ENCODE measurements at regions not wholly inside any gene's neighbourhood (a gene's known extent, or its start where the extent isn't known, plus 50 kb on each side); places are given as distances from the start of the nearest gene placed in this dataset.

GRCh38 chr9:106314476-106314875 lies 548.5 kb upstream of the ZNF462 start:
- no peak for TF ChIP-seq SP1 (IDR thresholded peaks at IDR 0.05)
- no peak for TF ChIP-seq LEF1 (IDR thresholded peaks at IDR 0.05; ENCODE audit: borderline replicate concordance)
- TF ChIP-seq SUZ12 (IDR thresholded peaks at IDR 0.05) = no peak
- no peak for TF ChIP-seq HDGF (IDR thresholded peaks at IDR 0.05; ENCODE audit: borderline replicate concordance)
- no peak for TF ChIP-seq TARDBP (IDR thresholded peaks at IDR 0.05)
- no peak for TF ChIP-seq FOXA1 (IDR thresholded peaks at IDR 0.05)
- ChIA-PET POLR2A (no interaction called here), CTCF (no interaction called here)
- no peak for DNase-seq (ENCODE audit: extremely low spot score)

- no peak for DNase-seq (ENCODE audit: extremely low spot score)
- TF ChIP-seq L3MBTL2 (conservative IDR thresholded peaks at IDR 0.05) (no peak), SUZ12 (IDR thresholded peaks at IDR 0.05) (no peak), TARDBP (IDR thresholded peaks at IDR 0.05) (no peak), ARNT (IDR thresholded peaks at IDR 0.05) (no peak), FOXM1 (IDR thresholded peaks at IDR 0.05; ENCODE audit: borderline replicate concordance) (no peak), ZNF384 (IDR thresholded peaks at IDR 0.05) (no peak), CTBP1 (IDR thresholded peaks at IDR 0.05; ENCODE audit: borderline replicate concordance) (no peak), SP1 (IDR thresholded peaks at IDR 0.05) (no peak), FOXA1 (IDR thresholded peaks at IDR 0.05) (no peak), FOXK2 (IDR thresholded peaks at IDR 0.05) (no peak), LEF1 (IDR thresholded peaks at IDR 0.05; ENCODE audit: borderline replicate concordance) (no peak), HDGF (IDR thresholded peaks at IDR 0.05; ENCODE audit: borderline replicate concordance) (no peak), BHLHE40 (IDR thresholded peaks at IDR 0.05; ENCODE audit: borderline replicate concordance) (no peak), NFRKB (IDR thresholded peaks at IDR 0.05) (no peak), ELF4 (IDR thresholded peaks at IDR 0.05) (no peak)
- TF ChIP-seq, protein P1, sequence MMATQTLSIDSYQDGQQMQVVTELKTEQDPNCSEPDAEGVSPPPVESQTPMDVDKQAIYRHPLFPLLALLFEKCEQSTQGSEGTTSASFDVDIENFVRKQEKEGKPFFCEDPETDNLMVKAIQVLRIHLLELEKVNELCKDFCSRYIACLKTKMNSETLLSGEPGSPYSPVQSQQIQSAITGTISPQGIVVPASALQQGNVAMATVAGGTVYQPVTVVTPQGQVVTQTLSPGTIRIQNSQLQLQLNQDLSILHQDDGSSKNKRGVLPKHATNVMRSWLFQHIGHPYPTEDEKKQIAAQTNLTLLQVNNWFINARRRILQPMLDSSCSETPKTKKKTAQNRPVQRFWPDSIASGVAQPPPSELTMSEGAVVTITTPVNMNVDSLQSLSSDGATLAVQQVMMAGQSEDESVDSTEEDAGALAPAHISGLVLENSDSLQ (IDR thresholded peaks at IDR 0.05) = no peak
- ChIA-PET CTCF (interaction anchor here (0.7 kb wide), 1 partner anchor 22 kb away, joined by 3 read pairs; no protein-coding TSS in a partner anchor), POLR2A (no interaction called here)
These were observed 541.4 kb upstream of the ZNF462 start for GRCh38 chr9:106321394-106322180.

DNA sequence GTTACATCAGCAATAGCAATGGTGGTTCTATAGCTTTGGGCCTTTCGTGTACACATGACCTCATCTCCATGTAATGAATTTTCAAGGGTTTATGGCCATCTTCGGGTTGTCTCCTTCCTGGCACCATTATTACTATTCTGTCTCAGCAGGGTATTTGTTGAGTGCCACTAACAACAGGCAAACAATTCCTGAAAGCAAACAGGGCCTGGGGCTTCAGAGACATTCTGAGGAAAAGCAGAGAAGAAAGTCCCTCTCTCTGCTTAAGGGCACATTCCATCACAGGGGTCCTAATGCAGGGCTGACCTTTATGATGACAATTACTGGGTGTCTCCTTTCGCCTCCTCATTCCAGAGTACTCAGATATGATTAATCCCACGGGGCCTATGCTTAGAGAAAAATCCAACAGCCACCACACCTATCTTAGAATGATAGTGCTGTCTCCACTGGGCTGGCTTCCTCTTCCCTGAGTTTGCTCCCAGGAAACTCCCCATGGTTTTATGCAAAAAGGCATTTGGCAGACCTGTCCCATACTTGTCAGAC lies 540.2 kb upstream of the ZNF462 start:
- TF ChIP-seq FOXM1 (IDR thresholded peaks at IDR 0.05; ENCODE audit: borderline replicate concordance) = no peak
- no peak for TF ChIP-seq ARNT (IDR thresholded peaks at IDR 0.05)
- ChIA-PET POLR2A (no interaction called here), CTCF (no interaction called here)
- no peak for DNase-seq (ENCODE audit: extremely low spot score)

GRCh38 chr9:106324053-106324585 lies 538.8 kb upstream of the ZNF462 start:
- ChIA-PET POLR2A (no interaction called here), CTCF (no interaction called here)
- TF ChIP-seq FOXA1 (IDR thresholded peaks at IDR 0.05) (no peak), HDGF (IDR thresholded peaks at IDR 0.05; ENCODE audit: borderline replicate concordance) (no peak), LEF1 (IDR thresholded peaks at IDR 0.05; ENCODE audit: borderline replicate concordance) (no peak), BHLHE40 (IDR thresholded peaks at IDR 0.05; ENCODE audit: borderline replicate concordance) (no peak), FOXM1 (IDR thresholded peaks at IDR 0.05; ENCODE audit: borderline replicate concordance) (no peak), NFRKB (IDR thresholded peaks at IDR 0.05) (no peak), SP1 (IDR thresholded peaks at IDR 0.05) (no peak), ARNT (IDR thresholded peaks at IDR 0.05) (no peak), CTBP1 (IDR thresholded peaks at IDR 0.05; ENCODE audit: borderline replicate concordance) (no peak), ZNF384 (IDR thresholded peaks at IDR 0.05) (no peak), TARDBP (IDR thresholded peaks at IDR 0.05) (no peak), SUZ12 (IDR thresholded peaks at IDR 0.05) (no peak)
- TF ChIP-seq, protein P1 (IDR thresholded peaks at IDR 0.05) = no peak
- no peak for DNase-seq (ENCODE audit: extremely low spot score)

DNA sequence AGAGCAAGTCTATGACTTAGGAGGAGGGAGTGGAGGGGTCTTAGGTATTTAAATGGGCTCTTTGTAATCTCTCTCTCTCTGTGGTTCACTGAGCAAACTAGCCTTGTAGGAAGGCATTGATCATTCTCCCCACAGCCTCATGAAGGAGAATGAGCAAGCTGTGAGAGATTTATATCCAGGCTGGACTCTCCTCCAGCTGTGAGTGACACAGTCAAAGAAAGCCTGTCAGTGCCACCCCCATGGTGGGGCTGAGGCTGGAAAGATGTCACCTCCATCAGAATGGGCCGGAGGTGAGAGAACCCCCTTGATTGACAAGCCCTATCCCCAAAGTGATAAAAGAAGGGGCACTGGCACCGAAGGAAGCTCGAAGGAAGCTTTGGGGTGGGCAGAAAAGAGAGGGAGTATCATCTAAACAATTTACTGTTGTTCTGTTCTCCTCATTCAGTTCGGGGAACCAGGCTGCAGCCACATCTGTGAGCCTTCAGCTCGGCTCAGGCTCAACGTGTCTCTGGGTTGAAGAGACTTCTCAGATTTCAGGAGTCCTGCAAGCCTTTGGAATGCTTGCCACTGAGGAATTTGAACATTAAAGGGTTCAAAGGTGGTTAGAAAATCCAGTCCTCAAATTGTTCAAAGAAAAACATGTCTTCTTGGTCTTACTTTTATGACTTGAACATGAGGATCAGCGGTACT lies 538.2 kb upstream of the ZNF462 start:
- ChIA-PET CTCF (no interaction called here), POLR2A (no interaction called here)
- TF ChIP-seq L3MBTL2 (conservative IDR thresholded peaks at IDR 0.05) (no peak), LEF1 (IDR thresholded peaks at IDR 0.05; ENCODE audit: borderline replicate concordance) (no peak), FOXM1 (IDR thresholded peaks at IDR 0.05; ENCODE audit: borderline replicate concordance) (no peak), TARDBP (IDR thresholded peaks at IDR 0.05) (no peak), ARNT (IDR thresholded peaks at IDR 0.05) (no peak), NFRKB (IDR thresholded peaks at IDR 0.05) (no peak)
- no peak for DNase-seq (ENCODE audit: extremely low spot score)

- ChIA-PET CTCF (no interaction called here), POLR2A (no interaction called here)
- DNase-seq (ENCODE audit: extremely low spot score) = no peak
- TF ChIP-seq CTBP1 (IDR thresholded peaks at IDR 0.05; ENCODE audit: borderline replicate concordance) (no peak), ZNF384 (IDR thresholded peaks at IDR 0.05) (no peak), ELF4 (IDR thresholded peaks at IDR 0.05) (no peak), SUZ12 (IDR thresholded peaks at IDR 0.05) (no peak), TARDBP (IDR thresholded peaks at IDR 0.05) (no peak), FOXK2 (IDR thresholded peaks at IDR 0.05) (no peak), ARNT (IDR thresholded peaks at IDR 0.05) (no peak), FOXM1 (IDR thresholded peaks at IDR 0.05; ENCODE audit: borderline replicate concordance) (no peak), NFRKB (IDR thresholded peaks at IDR 0.05) (no peak)
These were observed 536.5 kb upstream of the ZNF462 start for GRCh38 chr9:106326493-106326892.
